NCI-H1694 (cell line): ENCODE measurements at regions not wholly inside any gene's neighbourhood (a gene's known extent, or its start where the extent isn't known, plus 50 kb on each side); places are given as distances from the start of the nearest gene placed in this dataset.

Experiments used
- DNase-seq: peaks from one replicate; lab custom pipeline; 2025; lab: John Stamatoyannopoulos, UW

GRCh38 chr2:64854773-64855237 is 134.4 kb upstream of the SLC1A4 start:
- no peak for DNase-seq

GRCh38 chr2:64857581-64858471 is 131.4 kb upstream of the SLC1A4 start:
- DNase-seq: no peak

- no peak for DNase-seq
These were observed 130.5 kb upstream of the SLC1A4 start for GRCh38 chr2:64858541-64859311.

GRCh38 chr2:64859312-64860212 is 129.6 kb upstream of the SLC1A4 start:
- DNase-seq: no peak

GRCh38 chr2:64860276-64860885 is 128.8 kb upstream of the SLC1A4 start:
- no peak for DNase-seq

GRCh38 chr2:64860936-64861335 is 128.3 kb upstream of the SLC1A4 start:
- no peak for DNase-seq

- no peak for DNase-seq
These were observed 127.5 kb upstream of the SLC1A4 start for GRCh38 chr2:64861452-64862397.

- no peak for DNase-seq
These were observed 126.6 kb upstream of the SLC1A4 start for GRCh38 chr2:64862623-64863022.

- DNase-seq: no peak
These were observed 125.9 kb upstream of the SLC1A4 start for GRCh38 chr2:64863097-64863820.

- DNase-seq: peak; percentile 34
These were observed 123.9 kb upstream of the SLC1A4 start for GRCh38 chr2:64865073-64865830.

- DNase-seq: no peak
These were observed 123.3 kb upstream of the SLC1A4 start for GRCh38 chr2:64865831-64866345.

GRCh38 chr2:64866797-64867196 is 122.4 kb upstream of the SLC1A4 start:
- DNase-seq: no peak

- DNase-seq: no peak
These were observed 121.8 kb upstream of the SLC1A4 start for GRCh38 chr2:64867253-64867996.

- no peak for DNase-seq
These were observed 120.1 kb upstream of the SLC1A4 start for GRCh38 chr2:64869126-64869525.

GRCh38 chr2:64873472-64873924 is 115.7 kb upstream of the SLC1A4 start:
- DNase-seq: peak; percentile 65

GRCh38 chr2:64874593-64874992 is 114.6 kb upstream of the SLC1A4 start:
- no peak for DNase-seq

- no peak for DNase-seq
These were observed 113.8 kb upstream of the SLC1A4 start for GRCh38 chr2:64875368-64875767.

- DNase-seq: peak; percentile 63
These were observed 113.0 kb upstream of the SLC1A4 start for GRCh38 chr2:64876137-64876647.
